GM13977 (cell line): ENCODE measurements at regions not wholly inside any gene's neighbourhood (a gene's known extent, or its start where the extent isn't known, plus 50 kb on each side); places are given as distances from the start of the nearest gene placed in this dataset.

Experiments used
- DNase-seq: peaks from one replicate; pipeline ENCODE4 v3.0.0; 2012; ENCODE audit warnings: low spot score
- CTCF ChIP-seq: IDR thresholded peaks from 2 replicates; pipeline ENCODE4 v1.5.1; 2012; ENCODE audit warnings: mild to moderate bottlenecking, control low read depth; ENCODE audit not compliant: insufficient read depth; ENCODE audit errors: extremely low read depth, missing control alignments
- in situ Hi-C: fragments of 300-500 bp; cut with MboI; formaldehyde crosslinking; loops from one replicate; pipeline ENCODE4 v1.12.0; 2022; ENCODE audit warnings: low sequenced_read_pairs, low pct_unique_long_range_greater_than_20kb, mixed read lengths, inconsistent platforms; ENCODE audit not compliant: unreplicated experiment

GRCh38 chr13:106810069-106810468, 242.1 kb upstream of the ARGLU1 start:
- TF ChIP-seq CTCF = no peak
- in situ Hi-C loops = no loop called here
- no peak for DNase-seq

- in situ Hi-C loops = no loop called here
- no peak for TF ChIP-seq CTCF
- no peak for DNase-seq
Observed at GRCh38 chr13:106804991-106805390, 237.1 kb upstream of the ARGLU1 start.

- in situ Hi-C loops = no loop called here
- TF ChIP-seq CTCF = no peak
- DNase-seq = no peak
Observed at GRCh38 chr13:106802917-106803316, 235.0 kb upstream of the ARGLU1 start.

GRCh38 chr13:106799781-106800335, 231.9 kb upstream of the ARGLU1 start:
- in situ Hi-C loops = no loop called here
- no peak for DNase-seq
- no peak for TF ChIP-seq CTCF

GRCh38 chr13:106797081-106797640, 229.2 kb upstream of the ARGLU1 start:
- in situ Hi-C loops = no loop called here
- TF ChIP-seq CTCF = no peak
- DNase-seq = no peak

- in situ Hi-C loops = no loop called here
- TF ChIP-seq CTCF = no peak
- peak; percentile 11 for DNase-seq
Observed at GRCh38 chr13:106796280-106797047, 228.5 kb upstream of the ARGLU1 start.
